ENCODE measurements at regions not wholly inside any gene's neighbourhood (a gene's known extent, or its start where the extent isn't known, plus 50 kb on each side); places are given as distances from the start of the nearest gene placed in this dataset.

GRCh38 chr10:117924820-117925219, 121.9 kb downstream of the RAB11FIP2 start:
- Mint-ChIP-seq H3K36me3 (ENCODE audit: low read depth) (no peaks in the 10 kb centered on the region), H3K4me3 (no peak overlapping the region), H3K9me3 (no peaks in the 10 kb centered on the region), H3K27me3 (ENCODE audit: low read depth) (peaks cover 9% of the 10 kb centered on the region), H3K4me1 (ENCODE audit: low read depth) (no peaks in the 10 kb centered on the region), H3K27ac (no peak overlapping the region)
- intact Hi-C loops (cut with micrococcal nuclease) = no loop called here
- CTCF ChIA-PET = no interaction called here
- DNase-seq = no peak

- no peak for DNase-seq
- Mint-ChIP-seq H3K9me3 (no peaks in the 10 kb centered on the region), H3K4me1 (ENCODE audit: low read depth) (no peaks in the 10 kb centered on the region), H3K27me3 (ENCODE audit: low read depth) (peaks cover 9% of the 10 kb centered on the region), H3K36me3 (ENCODE audit: low read depth) (no peaks in the 10 kb centered on the region), H3K27ac (no peak overlapping the region), H3K4me3 (no peak overlapping the region)
- CTCF ChIA-PET = no interaction called here
- intact Hi-C loops (cut with micrococcal nuclease) = no loop called here
Observed at GRCh38 chr10:117925369-117925768, 121.4 kb downstream of the RAB11FIP2 start.

GRCh38 chr10:117926491-117926890, 120.2 kb downstream of the RAB11FIP2 start:
- Mint-ChIP-seq H3K9me3 (no peaks in the 10 kb centered on the region), H3K4me3 (no peak overlapping the region), H3K36me3 (ENCODE audit: low read depth) (no peaks in the 10 kb centered on the region), H3K27me3 (ENCODE audit: low read depth) (peaks cover 9% of the 10 kb centered on the region), H3K4me1 (ENCODE audit: low read depth) (no peaks in the 10 kb centered on the region), H3K27ac (no peak overlapping the region)
- intact Hi-C loops (cut with micrococcal nuclease) = no loop called here
- DNase-seq = no peak
- CTCF ChIA-PET = no interaction called here

- intact Hi-C loops (cut with micrococcal nuclease) = no loop called here
- Mint-ChIP-seq H3K9me3 (no peaks in the 10 kb centered on the region), H3K4me1 (ENCODE audit: low read depth) (no peaks in the 10 kb centered on the region), H3K27me3 (ENCODE audit: low read depth) (peaks cover 9% of the 10 kb centered on the region), H3K36me3 (ENCODE audit: low read depth) (no peaks in the 10 kb centered on the region), H3K27ac (no peak overlapping the region), H3K4me3 (no peak overlapping the region)
- no peak for DNase-seq
- CTCF ChIA-PET = no interaction called here
Observed at GRCh38 chr10:117927332-117927731, 119.4 kb downstream of the RAB11FIP2 start.

- H3K36me3 Mint-ChIP-seq (ENCODE audit: low read depth) = no peaks in the 10 kb centered on the region
- DNase-seq = no peak
- H3K27ac Mint-ChIP-seq = no peak overlapping the region
- peaks cover 9% of the 10 kb centered on the region for H3K27me3 Mint-ChIP-seq (ENCODE audit: low read depth)
- H3K4me3 Mint-ChIP-seq = no peak overlapping the region
- H3K4me1 Mint-ChIP-seq (ENCODE audit: low read depth) = no peaks in the 10 kb centered on the region
- no peaks in the 10 kb centered on the region for H3K9me3 Mint-ChIP-seq
- CTCF ChIA-PET = no interaction called here
- intact Hi-C loops (cut with micrococcal nuclease) = no loop called here
Observed at GRCh38 chr10:117927871-117928270, 118.9 kb downstream of the RAB11FIP2 start.

- Mint-ChIP-seq H3K4me3 (no peak overlapping the region), H3K27me3 (ENCODE audit: low read depth) (peaks cover 9% of the 10 kb centered on the region), H3K27ac (no peak overlapping the region), H3K4me1 (ENCODE audit: low read depth) (no peaks in the 10 kb centered on the region), H3K9me3 (no peaks in the 10 kb centered on the region), H3K36me3 (ENCODE audit: low read depth) (no peaks in the 10 kb centered on the region)
- no peak for DNase-seq
- intact Hi-C loops (cut with micrococcal nuclease) = no loop called here
- CTCF ChIA-PET = interaction anchor here (0.6 to 1.1 kb wide), 2 partner anchors 77 to 712 kb away, joined by 3 read pairs; no protein-coding TSS in a partner anchor
Observed at GRCh38 chr10:117928281-117928680, 118.5 kb downstream of the RAB11FIP2 start.

- CTCF ChIA-PET = interaction anchor here (0.6 to 1.1 kb wide), 2 partner anchors 77 to 712 kb away, joined by 3 read pairs; no protein-coding TSS in a partner anchor
- no peak for DNase-seq
- no peak overlapping the region for H3K4me3 Mint-ChIP-seq
- intact Hi-C loops (cut with micrococcal nuclease) = no loop called here
- H3K36me3 Mint-ChIP-seq (ENCODE audit: low read depth) = no peaks in the 10 kb centered on the region
- H3K27ac Mint-ChIP-seq = no peak overlapping the region
- no peaks in the 10 kb centered on the region for H3K4me1 Mint-ChIP-seq (ENCODE audit: low read depth)
- H3K27me3 Mint-ChIP-seq (ENCODE audit: low read depth) = peaks cover 9% of the 10 kb centered on the region
- no peaks in the 10 kb centered on the region for H3K9me3 Mint-ChIP-seq
Observed at GRCh38 chr10:117928741-117929140, 118.0 kb downstream of the RAB11FIP2 start.

GRCh38 chr10:117929327-117930067, 117.2 kb downstream of the RAB11FIP2 start:
- intact Hi-C loops (cut with micrococcal nuclease) = no loop called here
- no peak overlapping the region for H3K27ac Mint-ChIP-seq
- H3K4me3 Mint-ChIP-seq = no peak overlapping the region
- peaks cover 9% of the 10 kb centered on the region for H3K27me3 Mint-ChIP-seq (ENCODE audit: low read depth)
- H3K4me1 Mint-ChIP-seq (ENCODE audit: low read depth) = no peaks in the 10 kb centered on the region
- no peaks in the 10 kb centered on the region for H3K36me3 Mint-ChIP-seq (ENCODE audit: low read depth)
- no peaks in the 10 kb centered on the region for H3K9me3 Mint-ChIP-seq
- DNase-seq = no peak
- CTCF ChIA-PET = interaction anchor here (1.0 to 1.1 kb wide), 2 partner anchors 10 to 713 kb away, joined by 3 read pairs; no protein-coding TSS in a partner anchor

- no peaks in the 10 kb centered on the region for H3K36me3 Mint-ChIP-seq (ENCODE audit: low read depth)
- CTCF ChIA-PET = no interaction called here
- DNase-seq = no peak
- peaks cover 10% of the 10 kb centered on the region for H3K27me3 Mint-ChIP-seq (ENCODE audit: low read depth)
- intact Hi-C loops (cut with micrococcal nuclease) = no loop called here
- H3K4me1 Mint-ChIP-seq (ENCODE audit: low read depth) = no peaks in the 10 kb centered on the region
- H3K9me3 Mint-ChIP-seq = no peaks in the 10 kb centered on the region
- H3K27ac Mint-ChIP-seq = no peak overlapping the region
- no peak overlapping the region for H3K4me3 Mint-ChIP-seq
Observed at GRCh38 chr10:117931078-117931477, 115.7 kb downstream of the RAB11FIP2 start.

- Mint-ChIP-seq H3K4me1 (ENCODE audit: low read depth) (no peaks in the 10 kb centered on the region), H3K27me3 (ENCODE audit: low read depth) (peaks cover 6% of the 10 kb centered on the region), H3K36me3 (ENCODE audit: low read depth) (no peaks in the 10 kb centered on the region), H3K27ac (no peak overlapping the region), H3K4me3 (no peak overlapping the region), H3K9me3 (no peaks in the 10 kb centered on the region)
- intact Hi-C loops (cut with micrococcal nuclease) = no loop called here
- no peak for DNase-seq
- CTCF ChIA-PET = no interaction called here
Observed at GRCh38 chr10:117933036-117933435, 113.7 kb downstream of the RAB11FIP2 start.

GRCh38 chr10:117934477-117934876, 112.3 kb downstream of the RAB11FIP2 start:
- no peak overlapping the region for H3K27ac Mint-ChIP-seq
- CTCF ChIA-PET = interaction anchor here (0.6 kb wide), 1 partner anchor 107 kb away, joined by 3 read pairs; no protein-coding TSS in a partner anchor
- no peak overlapping the region for H3K4me3 Mint-ChIP-seq
- H3K36me3 Mint-ChIP-seq (ENCODE audit: low read depth) = no peaks in the 10 kb centered on the region
- H3K27me3 Mint-ChIP-seq (ENCODE audit: low read depth) = peaks cover 6% of the 10 kb centered on the region
- no peaks in the 10 kb centered on the region for H3K9me3 Mint-ChIP-seq
- no peak for DNase-seq
- H3K4me1 Mint-ChIP-seq (ENCODE audit: low read depth) = peaks cover 3% of the 10 kb centered on the region
- intact Hi-C loops (cut with micrococcal nuclease) = no loop called here

GRCh38 chr10:117936141-117936540, 110.6 kb downstream of the RAB11FIP2 start:
- Mint-ChIP-seq H3K36me3 (ENCODE audit: low read depth) (no peaks in the 10 kb centered on the region), H3K9me3 (no peaks in the 10 kb centered on the region), H3K27ac (no peak overlapping the region), H3K4me3 (no peak overlapping the region), H3K27me3 (ENCODE audit: low read depth) (peaks cover 4% of the 10 kb centered on the region), H3K4me1 (ENCODE audit: low read depth) (peaks cover 3% of the 10 kb centered on the region)
- CTCF ChIA-PET = no interaction called here
- intact Hi-C loops (cut with micrococcal nuclease) = no loop called here
- DNase-seq = no peak

GRCh38 chr10:117936566-117936965, 110.2 kb downstream of the RAB11FIP2 start:
- intact Hi-C loops (cut with micrococcal nuclease) = no loop called here
- H3K27ac Mint-ChIP-seq = no peak overlapping the region
- H3K4me3 Mint-ChIP-seq = no peak overlapping the region
- DNase-seq = no peak
- no peaks in the 10 kb centered on the region for H3K36me3 Mint-ChIP-seq (ENCODE audit: low read depth)
- H3K4me1 Mint-ChIP-seq (ENCODE audit: low read depth) = peaks cover 3% of the 10 kb centered on the region
- CTCF ChIA-PET = no interaction called here
- H3K9me3 Mint-ChIP-seq = no peaks in the 10 kb centered on the region
- peaks cover 7% of the 10 kb centered on the region for H3K27me3 Mint-ChIP-seq (ENCODE audit: low read depth)
